Erythroblast (primary cell): ENCODE measurements at regions not wholly inside any gene's neighbourhood (a gene's known extent, or its start where the extent isn't known, plus 50 kb on each side); places are given as distances from the start of the nearest gene placed in this dataset.

Experiments used
- GATA1 ChIP-seq: IDR thresholded peaks from 2 replicates; pipeline ENCODE4 v1.6.1; 2011; ENCODE audit warnings: low read depth, mild to moderate bottlenecking, control low read depth, low read length, moderate library complexity
- POLR2A ChIP-seq: IDR thresholded peaks from 2 replicates; pipeline ENCODE4 v1.6.1; 2011; ENCODE audit warnings: mild to moderate bottlenecking, low read length

DNA sequence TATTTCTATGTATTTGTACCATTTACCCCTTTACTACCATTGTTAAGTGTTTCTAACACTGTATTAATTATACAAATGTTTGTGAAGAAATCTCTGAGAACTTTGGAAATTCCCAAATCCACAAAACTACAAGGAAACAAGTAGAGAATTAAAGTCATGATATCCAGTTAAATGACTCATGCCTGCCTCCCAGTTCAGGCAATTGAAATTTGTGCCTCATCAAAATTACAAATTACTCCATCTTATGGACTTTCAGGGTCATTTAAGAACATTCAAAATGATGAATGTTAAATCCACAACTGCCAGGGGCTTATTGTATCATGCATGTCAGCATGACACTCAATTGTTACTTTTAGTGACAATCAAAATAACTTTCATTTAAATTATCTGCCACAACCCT lies 282.4 kb downstream of the ZNF326 start:
- TF ChIP-seq POLR2A (no peak), GATA1 (no peak)
